GM12891 (cell line): ENCODE measurements at regions not wholly inside any gene's neighbourhood (a gene's known extent, or its start where the extent isn't known, plus 50 kb on each side); places are given as distances from the start of the nearest gene placed in this dataset.

ENCODE experiments used
- POLR2A ChIP-seq: IDR thresholded peaks from 2 replicates; pipeline ENCODE4 v1.6.1; 2011; ENCODE audit warnings: low read depth, low read length, control low read depth
- POU2F2 ChIP-seq: IDR thresholded peaks from 2 replicates; pipeline ENCODE4 v1.6.1; 2011; ENCODE audit warnings: low read depth, mild to moderate bottlenecking, control low read depth, low read length, moderate library complexity
- TAF1 ChIP-seq: IDR thresholded peaks from 2 replicates; pipeline ENCODE4 v1.6.1; 2011; ENCODE audit warnings: low read depth, low read length, control low read depth

GRCh38 chr13:80751854-80752253, 410.9 kb upstream of the SPRY2 start:
- TF ChIP-seq POU2F2: no peak
- TF ChIP-seq POLR2A: no peak
- TF ChIP-seq TAF1: no peak
